OCI-LY7 (cell line): ENCODE measurements at regions not wholly inside any gene's neighbourhood (a gene's known extent, or its start where the extent isn't known, plus 50 kb on each side); places are given as distances from the start of the nearest gene placed in this dataset.

Experiments used
- BruUV-seq: library from RNA; stranded (reverse); fragments of 400-500 nt; replicated peaks from 2 replicates; lab custom pipeline; 2021; lab: Mats Ljungman, UMichigan
- CTCF ChIA-PET: fragments of 300-600 bp; sonication (Branson Sonifier 250); formaldehyde crosslinking; loops from one replicate; lab custom pipeline; 2022; ENCODE audit warnings: antibody characterized with exemption; ENCODE audit not compliant: unreplicated experiment; lab: Charles Lee
- POLR2A ChIA-PET: fragments of 300-600 bp; sonication (Branson Sonifier 250); formaldehyde crosslinking; loops from one replicate; lab custom pipeline; 2022; ENCODE audit warnings: antibody characterized with exemption; lab: Charles Lee
- DNase-seq: peaks from one replicate; pipeline ENCODE4 v3.0.0-alpha.2; 2015; ENCODE audit warnings: low spot score
- H2AFZ ChIP-seq: fragments of 200-600 bp; sonication (generic), shearing (Covaris generic); 2 replicates; pipeline ENCODE4 v1.6.1; 2014; ENCODE audit warnings: mild to moderate bottlenecking, antibody characterized with exemption, low read length, moderate library complexity
- H3K27ac ChIP-seq: fragments of 200-600 bp; sonication (generic); 2 replicates; pipeline ENCODE4 v1.5.1; 2014; ENCODE audit warnings: mixed run types, low read depth, mild to moderate bottlenecking, moderate library complexity, low read length, inconsistent platforms; ENCODE audit not compliant: poor library complexity, severe bottlenecking
- H3K36me3 ChIP-seq: fragments of 200-600 bp; sonication (generic); 2 replicates; pipeline ENCODE4 v1.6.1; 2014; ENCODE audit warnings: mild to moderate bottlenecking, antibody characterized with exemption, low read length, moderate library complexity, mixed read lengths; ENCODE audit not compliant: insufficient read depth
- H3K4me1 ChIP-seq: fragments of 200-600 bp; sonication (generic); 2 replicates; pipeline ENCODE4 v1.5.1; 2014; ENCODE audit warnings: mild to moderate bottlenecking, low read length; ENCODE audit not compliant: insufficient read depth, poor library complexity, severe bottlenecking
- H3K4me2 ChIP-seq: fragments of 200-600 bp; sonication (generic); 2 replicates; pipeline ENCODE4 v1.6.1; 2014; ENCODE audit warnings: mild to moderate bottlenecking, low read length
- H3K4me3 ChIP-seq: fragments of 200-600 bp; sonication (generic); 2 replicates; pipeline ENCODE4 v1.5.1; 2014; ENCODE audit warnings: mild to moderate bottlenecking, low read depth, low read length; ENCODE audit not compliant: poor library complexity, severe bottlenecking
- H3K79me2 ChIP-seq: fragments of 200-600 bp; sonication (generic); 2 replicates; pipeline ENCODE4 v1.6.1; 2016; ENCODE audit warnings: low read depth, mild to moderate bottlenecking, low read length, moderate library complexity, mixed read lengths; ENCODE audit not compliant: insufficient read depth
- H3K9me2 ChIP-seq: fragments of 200-600 bp; sonication (generic); 2 replicates; pipeline ENCODE4 v1.6.1; 2016; ENCODE audit warnings: mild to moderate bottlenecking, low read length, mixed read lengths; ENCODE audit not compliant: insufficient read depth
- H3K9me3 ChIP-seq: fragments of 200-600 bp; sonication (generic); 2 replicates; pipeline ENCODE4 v1.6.1; 2014; ENCODE audit warnings: mild to moderate bottlenecking, mixed run types, low read length, mixed read lengths
- H4K20me1 ChIP-seq: fragments of 200-600 bp; sonication (generic); 2 replicates; pipeline ENCODE4 v1.6.1; 2014; ENCODE audit warnings: mild to moderate bottlenecking, antibody characterized with exemption, low read length, moderate library complexity, mixed read lengths; ENCODE audit not compliant: insufficient read depth
- EZH2phosphoT487 ChIP-seq: fragments of 200-600 bp; sonication (generic); IDR thresholded peaks from 2 replicates; pipeline ENCODE4 v1.6.1; 2018; ENCODE audit warnings: low read depth, borderline replicate concordance, mild to moderate bottlenecking, mixed run types, antibody characterized with exemption, low read length, moderate library complexity, mixed read lengths
- intact Hi-C: fragments of 100-400 bp; cut with micrococcal nuclease; formaldehyde crosslinking; loops from one replicate; pipeline ENCODE4 v1.10.0; 2022; ENCODE audit not compliant: unreplicated experiment
- TF ChIP-seq, protein P1 (sequence below): fragments of 200-600 bp; sonication (generic); conservative IDR thresholded peaks from 2 replicates; pipeline ENCODE4 v1.5.1; 2014; ENCODE audit warnings: mild to moderate bottlenecking, antibody characterized with exemption, low read length, moderate library complexity, mixed read lengths

DNA sequence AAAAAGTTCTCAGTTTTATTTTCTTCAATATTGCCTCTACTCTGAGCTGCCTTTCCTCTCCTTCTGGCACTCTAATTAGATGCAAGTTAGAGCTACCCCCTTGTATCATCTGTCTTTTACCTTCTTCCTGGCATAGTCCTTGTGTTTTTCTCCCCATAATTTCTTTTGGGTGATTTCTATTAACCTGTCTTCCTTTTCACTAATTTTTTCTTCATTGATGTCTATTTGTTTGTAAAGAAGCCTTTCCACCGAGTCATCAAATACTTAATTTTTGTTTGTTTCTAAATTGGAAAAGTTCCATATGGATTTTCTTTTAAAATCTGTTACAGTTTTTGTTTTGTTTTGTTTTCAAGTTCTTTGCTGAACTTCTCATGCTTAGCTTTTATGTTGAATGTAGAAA lies 558.1 kb downstream of the TBC1D22A start:
- Histone ChIP-seq H3K4me1 (no peaks in the 10 kb centered on the region), H3K4me3 (no peak overlapping the region), H2AFZ (no peak overlapping the region), H3K27ac (no peak overlapping the region), H3K4me2 (no peak overlapping the region), H3K79me2 (no peaks in the 10 kb centered on the region), H3K9me3 (peaks cover 12% of the 10 kb centered on the region; the same call in 1 of the 2 replicates), H3K9me2 (no peaks in the 10 kb centered on the region), H4K20me1 (no peaks in the 10 kb centered on the region), H3K36me3 (no peaks in the 10 kb centered on the region)
- ChIA-PET CTCF (no interaction called here), POLR2A (no interaction called here)
- TF ChIP-seq EZH2phosphoT487: no peak
- no TSS peak for BruUV-seq
- intact Hi-C loops: no loop called here
- DNase-seq: no peak

DNA sequence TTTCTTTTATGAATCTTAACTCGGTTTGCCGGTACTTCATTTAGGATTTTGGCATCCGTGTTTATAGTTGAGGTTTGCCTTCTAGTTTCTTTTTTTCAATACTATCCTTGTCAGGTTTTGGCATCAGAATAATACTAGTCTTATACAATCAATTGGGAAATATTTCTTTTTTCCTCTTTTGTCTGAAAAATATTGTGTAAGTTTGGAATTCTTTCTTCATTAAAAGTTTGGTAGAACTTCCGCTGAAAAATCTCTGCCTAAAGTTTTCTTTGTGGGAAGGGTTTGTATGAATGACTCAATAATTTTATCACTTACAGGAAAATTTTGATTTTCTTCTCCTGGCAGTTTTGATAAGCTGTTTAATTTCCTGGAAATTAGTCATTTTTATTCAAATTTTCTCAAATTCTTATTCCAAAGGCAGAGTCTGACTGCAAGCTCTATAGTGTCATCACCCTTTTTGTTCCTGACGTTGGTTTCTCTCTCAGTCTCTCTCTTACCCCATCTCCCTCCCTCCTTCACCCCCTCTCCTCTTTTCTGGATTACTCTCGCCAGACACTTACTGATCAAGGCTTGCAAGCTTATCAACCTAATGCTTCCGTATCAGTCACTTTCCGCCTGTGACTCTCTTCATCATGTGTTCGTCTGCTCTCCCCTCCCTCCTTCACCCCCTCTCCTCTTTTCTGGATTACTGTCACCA lies 555.7 kb downstream of the TBC1D22A start:
- ChIA-PET POLR2A (no interaction called here), CTCF (no interaction called here)
- no peak overlapping the region for H3K27ac ChIP-seq
- H3K36me3 ChIP-seq: no peaks in the 10 kb centered on the region
- H3K9me3 ChIP-seq: peaks cover 12% of the 10 kb centered on the region; the same call in 1 of the 2 replicates
- DNase-seq: no peak
- H3K4me3 ChIP-seq: no peak overlapping the region
- no peak overlapping the region for H3K4me2 ChIP-seq
- no peaks in the 10 kb centered on the region for H4K20me1 ChIP-seq
- BruUV-seq: no TSS peak
- no peaks in the 10 kb centered on the region for H3K4me1 ChIP-seq
- intact Hi-C loops: no loop called here
- no peak overlapping the region for H2AFZ ChIP-seq
- no peaks in the 10 kb centered on the region for H3K9me2 ChIP-seq
- no peak for TF ChIP-seq EZH2phosphoT487
- TF ChIP-seq, protein P1, sequence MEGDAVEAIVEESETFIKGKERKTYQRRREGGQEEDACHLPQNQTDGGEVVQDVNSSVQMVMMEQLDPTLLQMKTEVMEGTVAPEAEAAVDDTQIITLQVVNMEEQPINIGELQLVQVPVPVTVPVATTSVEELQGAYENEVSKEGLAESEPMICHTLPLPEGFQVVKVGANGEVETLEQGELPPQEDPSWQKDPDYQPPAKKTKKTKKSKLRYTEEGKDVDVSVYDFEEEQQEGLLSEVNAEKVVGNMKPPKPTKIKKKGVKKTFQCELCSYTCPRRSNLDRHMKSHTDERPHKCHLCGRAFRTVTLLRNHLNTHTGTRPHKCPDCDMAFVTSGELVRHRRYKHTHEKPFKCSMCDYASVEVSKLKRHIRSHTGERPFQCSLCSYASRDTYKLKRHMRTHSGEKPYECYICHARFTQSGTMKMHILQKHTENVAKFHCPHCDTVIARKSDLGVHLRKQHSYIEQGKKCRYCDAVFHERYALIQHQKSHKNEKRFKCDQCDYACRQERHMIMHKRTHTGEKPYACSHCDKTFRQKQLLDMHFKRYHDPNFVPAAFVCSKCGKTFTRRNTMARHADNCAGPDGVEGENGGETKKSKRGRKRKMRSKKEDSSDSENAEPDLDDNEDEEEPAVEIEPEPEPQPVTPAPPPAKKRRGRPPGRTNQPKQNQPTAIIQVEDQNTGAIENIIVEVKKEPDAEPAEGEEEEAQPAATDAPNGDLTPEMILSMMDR: no peak
- H3K79me2 ChIP-seq: no peaks in the 10 kb centered on the region

DNA sequence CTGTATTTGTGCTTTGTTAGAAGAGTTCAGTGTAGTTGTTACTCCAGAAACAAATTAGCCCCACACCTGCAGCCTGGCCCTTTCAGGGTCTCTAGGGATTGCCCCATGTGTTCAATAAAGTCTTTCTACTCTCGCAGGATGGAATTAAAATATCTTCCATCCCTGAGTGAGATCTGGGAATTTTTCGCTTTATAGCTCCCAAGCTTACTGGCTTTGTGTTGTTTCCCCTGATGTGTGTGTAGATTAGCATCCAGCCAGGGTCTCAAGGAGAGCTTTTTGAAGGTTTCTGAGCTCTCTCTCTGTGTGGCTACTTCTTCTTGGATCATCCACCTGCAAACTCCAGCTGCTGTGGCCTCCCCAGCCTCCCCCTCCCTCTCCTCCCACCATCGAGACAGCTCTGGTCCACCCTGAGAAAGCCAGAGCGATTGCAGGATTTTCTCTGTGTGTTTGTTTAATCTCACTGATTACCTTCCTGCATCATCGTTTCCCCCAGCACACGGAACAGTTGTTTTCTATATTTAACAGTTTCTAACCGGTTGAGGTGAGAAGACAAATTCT lies 553.5 kb downstream of the TBC1D22A start:
- ChIA-PET POLR2A (no interaction called here), CTCF (no interaction called here)
- DNase-seq: no peak
- H3K4me3 ChIP-seq: no peak overlapping the region
- intact Hi-C loops: no loop called here
- no peaks in the 10 kb centered on the region for H3K36me3 ChIP-seq
- BruUV-seq: no TSS peak
- no peaks in the 10 kb centered on the region for H3K4me1 ChIP-seq
- H3K79me2 ChIP-seq: no peaks in the 10 kb centered on the region
- H3K4me2 ChIP-seq: no peak overlapping the region
- H3K9me2 ChIP-seq: no peaks in the 10 kb centered on the region
- H3K27ac ChIP-seq: no peak overlapping the region
- no peak overlapping the region for H2AFZ ChIP-seq
- peaks cover 5% of the 10 kb centered on the region; the same call in 1 of the 2 replicates for H3K9me3 ChIP-seq
- TF ChIP-seq, protein P1: no peak
- no peak for TF ChIP-seq EZH2phosphoT487
- H4K20me1 ChIP-seq: no peaks in the 10 kb centered on the region
